ENCODE measurements at regions not wholly inside any gene's neighbourhood (a gene's known extent, or its start where the extent isn't known, plus 50 kb on each side); places are given as distances from the start of the nearest gene placed in this dataset.

- no peak for TF ChIP-seq CTCF (conservative IDR thresholded peaks at IDR 0.05; ENCODE audit: low read length)
- no peak for TF ChIP-seq EZH2phosphoT487 (IDR thresholded peaks at IDR 0.05; ENCODE audit: borderline replicate concordance)
Observed at GRCh38 chr21:14607262-14607661, 61.1 kb upstream of the SAMSN1 start.

Measured in Loucy (cell line).